ENCODE measurements at regions not wholly inside any gene's neighbourhood (a gene's known extent, or its start where the extent isn't known, plus 50 kb on each side); places are given as distances from the start of the nearest gene placed in this dataset.

GRCh38 chr16:86459266-86459665 lies 51.1 kb upstream of the FOXF1 start:
- ATAC-seq, result no peak

More at GRCh38 chr16:86459266-86459665, 51.1 kb upstream of the FOXF1 start:
- Histone ChIP-seq H3K4me3 (no peak overlapping the region), H3K27me3 (peaks cover 0 to 4% of the 10 kb centered on the region in 2 donors), H3K9me3 (peaks cover 0 to 11% of the 10 kb centered on the region in 2 donors), H3K27ac (no peak overlapping the region), H3K4me1 (peaks cover 4 to 5% of the 10 kb centered on the region in 2 donors), H3K36me3 (no peaks in the 10 kb centered on the region)
- TF ChIP-seq, protein P1, sequence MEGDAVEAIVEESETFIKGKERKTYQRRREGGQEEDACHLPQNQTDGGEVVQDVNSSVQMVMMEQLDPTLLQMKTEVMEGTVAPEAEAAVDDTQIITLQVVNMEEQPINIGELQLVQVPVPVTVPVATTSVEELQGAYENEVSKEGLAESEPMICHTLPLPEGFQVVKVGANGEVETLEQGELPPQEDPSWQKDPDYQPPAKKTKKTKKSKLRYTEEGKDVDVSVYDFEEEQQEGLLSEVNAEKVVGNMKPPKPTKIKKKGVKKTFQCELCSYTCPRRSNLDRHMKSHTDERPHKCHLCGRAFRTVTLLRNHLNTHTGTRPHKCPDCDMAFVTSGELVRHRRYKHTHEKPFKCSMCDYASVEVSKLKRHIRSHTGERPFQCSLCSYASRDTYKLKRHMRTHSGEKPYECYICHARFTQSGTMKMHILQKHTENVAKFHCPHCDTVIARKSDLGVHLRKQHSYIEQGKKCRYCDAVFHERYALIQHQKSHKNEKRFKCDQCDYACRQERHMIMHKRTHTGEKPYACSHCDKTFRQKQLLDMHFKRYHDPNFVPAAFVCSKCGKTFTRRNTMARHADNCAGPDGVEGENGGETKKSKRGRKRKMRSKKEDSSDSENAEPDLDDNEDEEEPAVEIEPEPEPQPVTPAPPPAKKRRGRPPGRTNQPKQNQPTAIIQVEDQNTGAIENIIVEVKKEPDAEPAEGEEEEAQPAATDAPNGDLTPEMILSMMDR (IDR thresholded peaks at IDR 0.05), result no peak
- intact Hi-C loops (cut with DNase I), result no loop called here
- no peak for DNase-seq
